Esophagus mucosa (tissue), 1 donor: ENCODE measurements at regions not wholly inside any gene's neighbourhood (a gene's known extent, or its start where the extent isn't known, plus 50 kb on each side); places are given as distances from the start of the nearest gene placed in this dataset.
"Not testable (repeated sequence)": the region's sequence is repeated elsewhere in the genome, so short reads cannot be mapped to it uniquely, and the experiment has no call there.

Source experiments
- ATAC-seq: fragments of 200-7000 bp; cut with Tn5 transposase; one replicate; pipeline ENCODE4 v1.9.1; 2020
- donor health status: DM: yes; HTN: yes; CAD: no.

DNA sequence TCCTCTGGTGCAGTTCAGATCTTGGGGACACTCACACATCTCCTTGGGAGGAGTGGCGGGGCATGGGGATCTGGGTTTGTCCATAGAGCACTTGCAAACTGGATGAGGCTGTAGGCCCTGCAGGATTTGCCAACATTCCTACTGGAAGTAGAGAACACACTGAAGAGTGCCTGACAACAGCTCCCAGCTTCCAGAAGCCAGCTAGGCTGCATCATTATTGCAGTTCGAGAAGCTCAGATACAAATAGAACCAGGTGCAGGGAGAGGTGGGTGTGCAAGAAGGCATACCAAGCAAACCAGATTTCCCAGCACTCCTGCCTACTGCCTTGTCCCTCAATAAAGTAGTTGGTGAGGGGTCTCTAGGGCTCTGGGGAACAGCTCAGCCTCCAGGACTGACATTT is 52.5 kb downstream of the RHOB start:
- ATAC-seq = no peak

DNA sequence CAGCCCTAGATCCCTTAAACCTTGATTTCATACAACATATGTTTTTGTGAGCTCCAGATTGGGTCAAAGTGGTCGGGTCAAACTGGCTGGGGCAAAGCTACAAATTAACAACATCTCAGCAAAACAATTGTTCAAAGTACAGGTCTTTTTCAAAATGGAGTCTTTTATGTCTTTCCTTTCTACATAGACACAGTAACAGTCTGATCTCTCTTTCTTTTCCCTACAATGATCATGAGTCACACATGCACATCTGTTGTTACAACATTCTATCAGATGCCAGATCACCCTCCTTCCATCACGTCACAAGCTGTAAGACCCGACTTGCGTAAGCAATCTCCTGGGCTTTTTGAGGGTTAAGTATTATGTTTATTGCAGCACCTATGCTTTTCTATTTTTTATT is 55.1 kb downstream of the RHOB start:
- ATAC-seq = peak; percentile 87

DNA sequence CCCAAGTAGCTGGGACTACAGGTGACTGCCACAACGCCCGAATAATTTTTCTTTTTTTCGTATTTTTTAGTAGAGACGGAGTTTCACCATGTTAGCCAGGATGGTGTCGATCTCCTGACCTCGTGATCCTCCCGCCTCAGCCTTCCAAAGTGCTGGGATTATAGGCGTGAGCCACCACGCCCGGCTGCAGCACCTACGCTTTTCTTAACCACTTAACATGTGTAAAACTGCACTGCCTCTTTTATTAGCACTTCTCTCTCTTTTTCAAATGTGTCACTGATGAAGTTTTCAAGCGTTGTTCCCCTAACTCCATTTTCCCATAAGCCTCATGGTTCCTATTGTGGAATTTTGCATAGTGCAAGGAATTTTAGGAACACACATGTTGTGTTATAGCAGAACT is 55.6 kb downstream of the RHOB start:
- not testable (repeated sequence) for ATAC-seq

DNA sequence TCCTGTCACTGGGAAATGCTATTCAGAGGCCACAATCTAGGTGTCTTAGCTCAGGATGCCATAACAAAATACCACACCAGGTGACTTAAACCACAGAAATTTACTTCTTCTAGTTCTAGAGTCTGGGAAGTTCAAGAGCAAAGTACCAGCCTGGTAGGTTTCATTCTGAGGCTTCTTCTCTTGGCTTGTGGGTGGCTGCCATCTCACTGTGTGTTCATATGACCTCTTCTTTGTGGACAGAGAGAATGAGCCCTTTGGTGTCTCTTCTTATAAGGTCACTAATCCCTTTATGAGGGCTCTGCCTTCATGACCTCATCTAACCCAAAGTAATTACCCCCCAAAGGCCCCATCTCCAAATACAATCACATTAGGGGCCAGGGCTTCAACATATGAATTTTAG is 57.3 kb downstream of the RHOB start:
- no peak for ATAC-seq

DNA sequence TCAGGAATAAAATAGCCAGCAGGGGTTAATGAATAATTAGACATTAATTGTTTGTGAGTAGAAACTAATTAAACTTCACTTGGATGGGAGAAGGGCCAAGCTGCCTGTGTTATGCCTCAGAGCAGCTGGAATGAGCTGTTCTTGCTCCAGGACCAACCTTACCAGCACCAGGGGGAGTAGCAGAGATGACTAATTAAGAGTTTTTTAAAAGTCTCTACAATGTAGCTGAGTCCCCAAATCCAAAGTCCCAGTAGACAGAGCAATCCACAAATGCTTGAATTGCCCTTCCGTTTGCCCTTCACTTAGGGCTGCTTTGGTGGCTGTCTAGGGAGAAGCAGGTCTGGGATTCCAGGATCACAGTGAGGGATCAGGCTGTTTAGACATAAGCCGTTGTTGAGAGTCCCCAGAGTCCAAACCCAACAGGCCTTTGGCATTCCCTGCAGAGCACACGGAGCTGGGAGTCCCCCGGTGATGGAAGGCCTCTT is 59.4 kb downstream of the RHOB start:
- no peak for ATAC-seq

DNA sequence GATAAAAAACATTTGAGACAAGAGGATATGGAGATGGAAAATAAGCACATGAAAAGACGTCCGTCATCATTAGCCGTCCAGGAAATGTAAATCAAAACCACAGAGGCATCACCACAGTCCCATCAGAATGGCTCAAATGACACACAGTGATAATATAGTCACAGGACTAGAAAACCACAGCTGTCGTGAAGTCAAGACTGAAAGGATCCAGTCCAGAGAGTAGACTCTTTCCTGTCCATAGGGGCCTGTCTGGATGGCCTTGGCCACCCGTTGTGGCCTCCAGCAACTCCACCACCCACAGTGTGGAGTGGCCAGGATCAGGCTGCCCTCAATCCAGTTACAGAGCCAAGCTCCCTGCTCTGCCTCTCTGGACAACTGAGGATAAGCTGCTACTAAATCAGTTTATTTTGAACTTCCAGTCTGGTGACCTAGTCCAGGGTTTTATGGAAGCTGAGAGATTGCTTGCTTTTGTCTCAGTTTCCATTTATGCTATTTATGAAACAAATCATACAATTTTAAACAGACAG is 60.4 kb downstream of the RHOB start:
- ATAC-seq = no peak

DNA sequence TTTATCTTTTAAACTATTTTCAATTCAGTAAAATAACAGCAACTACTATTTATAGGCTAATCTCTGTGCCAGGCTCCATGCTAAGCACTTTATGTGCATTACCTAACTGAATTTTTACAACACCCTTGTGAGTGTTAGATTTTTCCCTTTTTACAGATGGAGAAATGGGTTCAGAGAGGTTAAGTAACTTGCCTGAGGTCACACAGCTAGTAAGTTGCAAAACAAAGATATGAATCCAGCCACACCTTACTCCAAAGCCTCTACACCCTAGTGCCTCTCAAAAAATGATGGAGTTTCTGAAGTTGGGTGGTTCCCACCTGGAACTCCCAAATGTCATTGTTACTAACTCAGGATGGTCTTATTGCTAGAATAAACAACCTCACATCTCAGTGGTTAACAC is 60.8 kb downstream of the RHOB start:
- no peak for ATAC-seq

DNA sequence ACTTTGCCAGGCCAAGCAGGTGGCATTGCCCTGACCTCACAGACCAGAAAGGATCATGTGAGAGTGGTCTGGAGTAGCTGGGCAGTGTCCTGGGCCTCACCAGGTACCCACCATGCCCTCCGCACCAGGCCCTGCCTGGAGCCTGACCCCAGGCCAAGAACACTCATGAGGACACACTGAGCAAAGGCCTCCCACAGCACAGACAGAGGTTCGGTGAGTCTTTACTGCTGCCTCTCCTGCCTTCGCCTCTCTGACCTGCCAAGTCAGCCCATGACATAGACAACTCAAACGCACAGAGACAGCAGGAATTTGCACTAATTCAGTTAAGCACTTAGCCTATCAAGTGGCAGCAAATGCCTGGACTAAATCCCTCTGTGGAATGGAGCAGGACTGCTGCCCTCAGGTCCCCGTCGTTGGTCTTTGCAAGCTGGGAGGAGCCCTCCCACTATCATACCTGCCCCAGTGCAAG is 62.5 kb downstream of the RHOB start:
- no peak for ATAC-seq

DNA sequence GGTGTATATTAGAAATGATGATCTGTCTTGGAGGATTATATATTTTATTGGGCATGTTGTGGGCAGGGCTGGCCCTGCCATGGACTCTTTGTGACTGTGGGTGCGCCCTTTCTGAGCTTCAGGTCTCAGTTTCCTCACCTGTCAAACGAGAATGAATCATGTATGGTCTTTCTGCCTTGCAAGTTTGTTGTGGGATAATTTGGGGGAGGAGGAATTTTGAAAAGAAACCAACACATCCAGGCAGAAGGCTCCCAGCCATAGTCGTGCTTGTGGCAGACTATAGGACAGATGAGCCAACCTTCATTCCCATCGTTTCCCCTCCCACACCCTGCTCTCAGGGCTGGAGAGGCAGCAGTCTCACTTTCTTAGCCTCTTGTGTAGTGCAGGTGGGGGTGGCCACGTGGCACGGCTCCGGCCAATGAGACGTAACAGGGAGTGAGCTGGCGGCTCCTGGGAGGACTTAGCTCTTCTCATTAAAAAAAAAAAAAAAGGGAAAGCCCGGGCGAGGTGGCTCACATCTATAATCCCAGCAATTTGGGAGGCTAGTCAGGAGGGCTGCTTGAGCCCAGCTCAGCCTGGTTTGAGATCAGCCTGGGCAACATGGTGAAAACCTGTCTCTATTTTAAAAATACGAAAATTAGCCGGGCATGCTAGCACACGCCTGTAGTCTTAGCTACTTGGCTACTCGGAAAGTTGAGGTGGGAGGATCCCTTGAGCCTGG is 63.1 kb downstream of the RHOB start:
- peak; percentile 88 for ATAC-seq

DNA sequence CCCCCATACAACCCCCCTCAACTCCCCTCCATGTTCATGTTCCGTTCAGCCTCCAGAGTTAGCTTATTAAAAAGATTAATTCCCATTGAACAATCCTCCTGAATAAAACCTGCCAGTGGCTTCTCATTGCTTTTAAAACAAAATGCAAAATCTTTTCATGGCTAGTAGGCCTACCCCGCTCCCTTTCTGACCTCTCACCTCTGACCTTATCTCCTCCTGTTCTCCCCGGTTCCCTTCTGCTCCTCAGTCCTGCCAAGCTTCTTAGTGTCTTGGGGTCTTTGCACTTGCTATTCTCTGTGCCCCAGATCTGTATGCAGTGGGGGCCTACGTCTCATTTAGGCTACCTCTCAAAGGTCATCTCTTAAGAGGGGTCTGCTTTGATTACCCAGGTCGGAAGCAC is 64.3 kb downstream of the RHOB start:
- ATAC-seq = no peak

DNA sequence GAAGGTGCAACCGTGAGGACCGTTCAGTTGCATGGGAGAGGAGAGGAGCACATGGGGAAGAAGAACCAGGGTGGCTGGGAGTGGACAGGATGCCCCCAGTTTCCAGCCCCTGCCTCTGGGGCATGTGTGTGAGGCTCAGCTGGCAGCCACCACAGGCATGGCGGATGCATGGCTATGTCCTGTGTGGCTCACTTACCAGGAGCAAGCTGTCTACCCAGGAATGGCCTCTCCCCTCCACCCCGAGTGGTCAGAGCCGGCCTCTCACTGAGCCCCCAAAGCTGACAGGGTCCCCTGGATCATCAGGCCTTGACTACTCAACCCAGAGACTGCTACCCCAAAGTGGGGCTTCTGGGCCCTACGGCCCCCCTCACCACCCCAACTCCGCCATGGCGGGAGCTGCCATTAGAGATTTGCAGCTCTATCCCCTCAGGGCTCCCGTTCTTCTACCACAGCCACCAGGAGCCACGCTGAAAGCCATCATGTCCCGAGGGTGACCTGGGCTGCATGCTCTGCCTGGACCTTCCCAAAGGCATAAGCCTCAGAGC is 65.3 kb downstream of the RHOB start:
- ATAC-seq = no peak

DNA sequence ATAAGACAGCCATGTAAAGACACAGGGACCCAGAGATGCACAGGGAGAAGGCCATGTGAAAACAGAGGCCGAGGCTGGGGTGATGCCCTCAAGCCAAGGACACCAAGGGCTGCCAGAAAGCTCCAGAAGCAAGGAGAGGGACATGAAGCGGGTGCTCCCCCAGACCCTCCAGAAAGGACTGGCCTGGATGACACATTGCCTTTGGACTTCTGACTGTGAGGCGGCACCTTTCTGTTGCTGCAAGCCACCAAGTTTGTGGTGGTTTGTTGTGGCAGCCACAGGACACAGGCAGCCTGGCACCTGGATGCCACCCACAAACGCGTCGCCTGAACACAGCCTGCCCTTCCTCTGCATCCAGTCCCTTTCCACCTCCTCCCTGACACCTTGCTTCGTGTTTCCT is 67.1 kb downstream of the RHOB start:
- no peak for ATAC-seq

DNA sequence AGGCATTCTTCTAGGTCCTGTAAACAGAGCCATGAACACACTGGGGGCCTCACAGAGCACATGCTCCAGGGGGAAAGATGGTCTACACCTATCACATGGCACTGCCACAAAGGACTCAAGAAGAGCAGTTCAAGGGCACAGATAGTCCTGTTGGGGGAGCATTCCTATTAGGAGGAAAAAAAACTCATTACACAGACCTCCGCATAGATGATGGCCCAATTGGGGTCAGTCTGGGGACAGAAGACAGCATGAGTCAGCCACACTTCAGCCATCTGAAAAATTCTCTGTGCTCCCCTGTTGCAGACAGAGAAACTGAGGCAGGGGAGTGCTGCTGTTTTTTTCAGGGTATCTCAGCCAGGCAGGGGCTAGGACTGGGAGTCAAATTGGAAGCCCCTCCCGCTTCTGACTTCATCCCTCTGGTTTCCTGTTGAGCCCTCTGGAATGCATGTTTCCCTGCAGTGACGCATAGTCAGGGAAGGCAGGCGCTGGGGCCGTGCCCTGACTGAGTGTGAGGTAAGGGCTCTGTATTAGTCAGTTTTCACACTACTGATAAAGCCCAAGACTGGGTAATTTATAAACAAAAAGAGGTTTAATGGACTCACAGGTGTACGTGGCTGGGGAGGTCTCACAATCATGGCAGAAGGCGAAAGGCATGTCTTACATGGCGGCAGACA is 67.9 kb downstream of the RHOB start:
- ATAC-seq = peak; percentile 81

DNA sequence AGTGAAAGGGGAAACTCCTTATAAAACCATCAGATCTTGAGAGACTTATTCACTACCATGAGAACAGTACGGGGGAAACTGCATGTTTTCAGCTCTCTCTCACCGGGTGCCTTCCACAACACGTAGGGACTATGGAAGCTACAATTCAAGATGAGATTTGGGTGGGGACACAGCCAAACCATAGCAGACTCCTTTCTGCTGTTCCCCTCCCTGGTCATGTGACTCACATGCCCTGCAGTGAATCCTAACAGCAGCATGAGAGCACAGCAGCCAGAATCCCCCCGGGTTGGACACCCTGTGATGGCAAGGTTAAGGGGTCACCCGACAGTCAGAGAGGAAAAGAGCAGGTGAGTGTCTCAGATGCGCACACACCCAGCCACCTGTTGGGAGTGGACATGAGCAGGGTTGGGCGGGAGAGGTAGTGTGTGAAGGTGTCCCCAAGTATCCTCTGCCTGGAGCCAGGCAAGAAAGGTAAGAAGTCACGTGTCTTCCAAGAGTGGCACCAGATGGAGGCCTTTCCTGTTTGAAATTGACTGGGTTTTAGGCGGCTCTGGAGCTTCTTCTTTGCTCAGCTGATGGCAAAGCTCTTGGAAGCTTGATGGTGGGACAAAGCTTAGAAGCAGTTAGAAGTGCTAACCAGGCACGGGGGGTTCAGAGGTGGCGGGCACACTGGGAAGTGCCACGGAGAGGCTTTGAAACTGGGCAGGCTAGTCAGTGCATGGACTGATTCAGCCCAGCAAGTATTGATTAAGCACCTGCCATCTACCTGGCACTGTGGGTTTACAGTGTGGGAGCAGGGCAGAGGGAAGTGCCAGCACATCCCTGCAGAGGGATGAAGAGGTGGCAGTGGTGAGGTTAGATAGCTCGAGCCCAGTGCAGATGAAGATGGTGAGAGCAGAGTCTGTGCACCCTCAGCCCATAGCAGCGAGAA is 68.7 kb downstream of the RHOB start:
- peak; percentile 45 for ATAC-seq

DNA sequence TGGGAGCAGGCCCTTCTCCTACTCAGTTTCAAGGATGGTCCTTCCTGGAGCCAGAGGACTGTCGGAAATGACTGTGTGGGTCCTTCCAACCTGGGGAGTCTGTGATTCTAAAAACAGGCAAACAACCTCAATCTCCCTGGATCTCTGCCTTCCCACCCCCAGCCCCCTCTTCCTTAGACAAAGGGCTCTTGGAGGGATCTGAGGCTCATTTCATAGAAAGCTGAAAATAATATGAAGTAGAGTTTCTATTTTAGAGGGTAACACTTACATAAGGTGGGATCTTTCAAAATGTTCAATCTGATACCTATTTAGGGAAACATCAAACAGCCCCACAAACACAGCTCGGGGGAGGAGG is 69.4 kb downstream of the RHOB start:
- ATAC-seq = no peak

DNA sequence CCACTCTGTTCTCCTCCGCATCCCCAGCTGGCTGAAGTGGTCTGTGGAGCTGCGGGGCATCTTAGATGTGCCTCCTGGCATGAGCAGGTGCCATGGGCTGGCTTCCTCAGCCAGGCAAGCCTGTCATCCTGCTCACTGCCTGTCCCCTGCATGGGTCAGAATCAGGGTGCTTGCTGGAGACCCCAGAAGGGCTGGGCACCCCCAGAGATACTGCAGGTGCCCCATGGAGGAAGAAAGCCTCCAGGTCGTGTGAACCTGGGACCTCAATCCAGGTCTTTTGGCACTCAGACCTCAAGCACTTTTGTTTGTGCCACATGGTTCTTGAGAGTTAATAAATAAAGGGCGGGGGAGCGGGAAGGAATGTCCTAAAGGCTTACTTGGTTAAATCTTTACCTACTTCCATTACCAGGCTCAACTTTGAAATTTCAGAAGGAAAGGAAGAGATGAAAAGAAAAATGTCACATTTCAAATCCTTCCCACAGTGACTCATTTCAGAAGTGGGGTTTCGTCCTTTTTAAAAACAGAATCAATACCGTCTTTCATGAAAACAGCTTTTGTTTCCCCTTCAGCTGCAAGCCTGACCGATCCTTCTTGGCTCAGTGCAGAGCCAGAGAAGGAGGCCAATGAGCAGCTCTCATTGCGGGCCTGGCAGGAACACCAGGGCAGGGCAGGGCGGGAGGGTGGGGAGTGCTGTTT is 69.9 kb downstream of the RHOB start:
- peak; percentile 14 for ATAC-seq

DNA sequence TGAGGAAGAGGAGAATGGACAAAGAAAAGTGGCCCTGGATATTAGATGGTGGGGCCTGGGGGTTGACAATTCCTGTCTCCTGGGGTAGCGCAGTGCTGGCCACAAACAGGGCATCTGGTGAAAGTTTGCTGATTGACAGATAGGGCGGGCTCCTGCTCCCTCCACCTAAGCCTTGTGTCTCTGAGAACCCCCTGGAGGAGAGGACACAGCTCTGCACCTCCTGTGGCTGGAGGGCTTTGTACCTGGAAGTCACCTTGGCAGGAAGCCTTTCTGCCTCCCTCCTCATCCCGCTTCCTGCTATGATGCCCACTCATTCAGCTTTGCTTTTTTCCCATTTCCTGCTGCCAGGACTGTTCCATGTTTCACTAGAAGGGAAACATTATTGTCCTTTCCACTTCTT is 72.4 kb downstream of the RHOB start:
- no peak for ATAC-seq

DNA sequence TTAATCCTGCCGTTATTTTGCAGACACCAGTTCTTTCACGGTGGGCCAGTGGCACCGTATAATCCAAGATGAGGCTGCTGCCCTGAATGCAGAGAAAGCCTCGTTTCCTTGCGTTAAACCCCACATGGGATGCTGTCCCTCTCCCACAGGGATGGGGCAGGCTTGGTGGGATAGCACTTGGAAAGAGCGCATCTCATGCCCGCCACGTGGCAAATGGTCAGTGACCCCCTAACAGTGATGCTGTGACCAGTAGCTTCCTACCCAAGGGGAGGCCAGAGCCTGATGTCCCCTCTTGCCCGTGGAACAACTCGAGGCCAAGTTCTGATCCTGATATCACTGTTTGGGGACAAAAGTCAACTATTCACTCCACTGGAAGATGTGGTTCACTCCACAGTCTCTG is 73.3 kb downstream of the RHOB start:
- no peak for ATAC-seq

DNA sequence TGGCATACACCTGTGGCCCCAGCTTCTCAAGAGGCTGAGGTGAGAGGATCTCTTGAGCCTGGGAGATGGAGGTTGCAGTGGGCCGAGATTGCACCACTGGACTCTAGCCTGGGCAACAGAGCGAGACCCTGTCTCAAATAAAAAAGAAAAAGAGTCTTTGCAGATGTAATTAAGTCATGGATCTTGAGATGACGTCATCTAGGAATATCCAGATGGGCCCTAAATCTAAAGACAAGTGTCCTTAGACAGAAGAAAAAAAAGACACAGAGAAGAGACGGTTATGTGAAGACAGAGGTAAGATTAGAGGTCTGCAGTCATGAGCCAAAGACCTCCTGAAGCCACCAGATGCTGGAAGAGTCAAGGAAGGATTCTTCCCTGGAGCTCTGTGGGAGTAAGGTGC is 74.3 kb downstream of the RHOB start:
- ATAC-seq = no peak

DNA sequence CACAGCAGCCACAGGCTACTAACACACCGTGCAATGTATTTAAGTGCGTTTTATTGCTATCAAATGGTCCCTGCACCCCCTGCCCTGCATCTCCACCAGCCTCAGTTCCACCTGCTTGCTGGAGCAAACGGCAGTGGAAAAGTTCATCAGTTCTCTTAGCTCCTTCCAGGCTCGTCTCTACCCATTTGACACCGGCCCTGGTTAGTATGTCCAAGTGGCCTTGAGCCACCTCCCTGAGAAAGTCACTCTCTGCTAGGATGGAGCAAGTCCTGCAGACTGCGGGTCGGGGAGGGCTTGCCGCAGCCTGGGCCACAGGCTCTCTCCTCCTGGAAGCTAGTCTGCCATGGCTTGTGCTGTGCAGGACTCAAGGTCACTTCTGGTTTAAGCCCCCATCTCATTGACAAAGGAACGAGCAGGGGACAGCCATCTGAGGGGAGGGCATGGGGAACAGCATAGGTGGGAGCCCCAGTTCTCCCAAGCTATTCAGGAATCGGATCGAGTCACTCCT is 74.9 kb downstream of the RHOB start:
- ATAC-seq = no peak

DNA sequence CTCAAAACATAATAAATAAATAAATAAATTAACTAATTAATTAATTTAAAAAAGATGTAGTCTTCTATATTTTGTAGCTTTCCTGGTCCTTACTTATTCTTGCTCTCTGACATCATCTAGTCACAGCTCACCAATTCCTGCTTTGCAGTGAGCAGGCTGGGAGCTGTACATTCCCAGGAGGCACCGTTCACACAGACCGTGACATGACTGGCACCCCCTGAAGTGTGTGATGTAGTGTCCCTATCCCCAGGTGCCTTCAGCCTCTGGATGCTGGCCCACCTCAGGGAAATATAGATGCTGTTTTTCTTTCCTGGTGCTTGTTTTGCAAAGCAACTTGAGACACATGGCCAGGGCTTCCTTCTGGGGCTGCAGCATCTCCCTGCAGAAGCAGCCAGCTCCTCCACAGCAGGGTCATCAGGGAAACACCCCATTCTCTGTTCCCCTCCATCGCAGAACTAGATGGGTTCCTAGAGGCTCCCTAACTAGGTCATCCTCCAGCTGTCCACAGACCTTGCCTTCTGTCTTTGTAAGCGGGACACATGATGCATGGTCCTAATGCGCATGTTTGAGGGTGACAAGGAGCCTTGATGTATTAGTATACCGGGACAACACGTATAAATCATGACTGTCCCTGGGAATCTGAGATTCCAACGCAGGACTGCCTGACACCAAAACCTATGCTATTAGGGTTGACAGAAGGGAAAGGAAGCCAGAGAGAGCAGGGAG is 76.4 kb downstream of the RHOB start:
- no peak for ATAC-seq
